ENCODE measurements at regions not wholly inside any gene's neighbourhood (a gene's known extent, or its start where the extent isn't known, plus 50 kb on each side); places are given as distances from the start of the nearest gene placed in this dataset.

GRCh38 chr6:14748679-14749078 is 497.2 kb upstream of the JARID2 start:
- no peak for TF ChIP-seq FOXP2 (optimal IDR thresholded peaks at IDR 0.05; ENCODE audit: borderline replicate concordance, extremely low read depth, extremely low read length, insufficient read depth)
- no peak for TF ChIP-seq REST (IDR thresholded peaks at IDR 0.05; ENCODE audit: insufficient read depth in 1 of 2, low read depth in 2 of 2, low read length in 2 of 2)
- TF ChIP-seq POLR2AphosphoS5 (IDR thresholded peaks at IDR 0.05; ENCODE audit: low read depth, low read length), result no peak
- no peak for TF ChIP-seq SIN3A (IDR thresholded peaks at IDR 0.05; ENCODE audit: borderline replicate concordance, insufficient read depth, low read length)
- TF ChIP-seq TAF1 (IDR thresholded peaks at IDR 0.05; ENCODE audit: borderline replicate concordance, insufficient read depth, low read length), result no peak

- TF ChIP-seq REST (IDR thresholded peaks at IDR 0.05; ENCODE audit: insufficient read depth in 1 of 2, low read depth in 2 of 2, low read length in 2 of 2) (no peak), SIN3A (IDR thresholded peaks at IDR 0.05; ENCODE audit: borderline replicate concordance, insufficient read depth, low read length) (no peak), TAF1 (IDR thresholded peaks at IDR 0.05; ENCODE audit: borderline replicate concordance, insufficient read depth, low read length) (no peak), FOXP2 (optimal IDR thresholded peaks at IDR 0.05; ENCODE audit: borderline replicate concordance, extremely low read depth, extremely low read length, insufficient read depth) (no peak), POLR2AphosphoS5 (IDR thresholded peaks at IDR 0.05; ENCODE audit: low read depth, low read length) (no peak)
Measured at GRCh38 chr6:14750059-14750661, 495.7 kb upstream of the JARID2 start.

GRCh38 chr6:14751645-14752175 is 494.2 kb upstream of the JARID2 start:
- TF ChIP-seq REST (IDR thresholded peaks at IDR 0.05; ENCODE audit: insufficient read depth in 1 of 2, low read depth in 2 of 2, low read length in 2 of 2) (no peak), FOXP2 (optimal IDR thresholded peaks at IDR 0.05; ENCODE audit: borderline replicate concordance, extremely low read depth, extremely low read length, insufficient read depth) (no peak), TAF1 (IDR thresholded peaks at IDR 0.05; ENCODE audit: borderline replicate concordance, insufficient read depth, low read length) (no peak), POLR2AphosphoS5 (IDR thresholded peaks at IDR 0.05; ENCODE audit: low read depth, low read length) (no peak), SIN3A (IDR thresholded peaks at IDR 0.05; ENCODE audit: borderline replicate concordance, insufficient read depth, low read length) (no peak)

GRCh38 chr6:14754751-14755513 is 490.9 kb upstream of the JARID2 start:
- TF ChIP-seq SIN3A (IDR thresholded peaks at IDR 0.05; ENCODE audit: borderline replicate concordance, insufficient read depth, low read length), result no peak
- TF ChIP-seq REST (IDR thresholded peaks at IDR 0.05; ENCODE audit: insufficient read depth in 1 of 2, low read depth in 2 of 2, low read length in 2 of 2), result no peak
- no peak for TF ChIP-seq FOXP2 (optimal IDR thresholded peaks at IDR 0.05; ENCODE audit: borderline replicate concordance, extremely low read depth, extremely low read length, insufficient read depth)
